Uterus (tissue), 3 donors: ENCODE measurements at regions not wholly inside any gene's neighbourhood (a gene's known extent, or its start where the extent isn't known, plus 50 kb on each side); places are given as distances from the start of the nearest gene placed in this dataset.

Experiments
- DNase-seq, 2 donors: peaks; one replicate each; pipeline ENCODE4 v3.0.0-alpha.2; 2019 to 2020
- H3K27ac ChIP-seq, 2 donors: fragments of 200-600 bp; sonication (generic); 1 replicate in 1 of 2; 2 replicates in 1 of 2; pipeline ENCODE4 v1.5.1; 2016 to 2018
- H3K27me3 ChIP-seq, 2 donors: fragments of 200-600 bp; sonication (generic); one replicate each; pipeline ENCODE4 v1.5.1; 2018 to 2019; ENCODE audit warnings: control low read depth in 1 of 2
- H3K36me3 ChIP-seq, 2 donors: fragments of 200-600 bp; sonication (generic); one replicate each; pipeline ENCODE4 v1.5.1; 2019; ENCODE audit warnings: control low read depth in 1 of 2
- H3K4me1 ChIP-seq, 2 donors: fragments of 200-600 bp; sonication (generic); one replicate each; pipeline ENCODE4 v1.5.1; 2018 to 2019; ENCODE audit warnings: control low read depth in 1 of 2
- H3K4me3 ChIP-seq, 2 donors: fragments of 200-600 bp; sonication (generic); 1 replicate in 1 of 2; 2 replicates in 1 of 2; pipeline ENCODE4 v1.5.1; 2018 to 2019; ENCODE audit warnings: mild to moderate bottlenecking in 1 of 2
- H3K9me3 ChIP-seq, 2 donors: fragments of 200-600 bp; sonication (generic); one replicate each; pipeline ENCODE4 v1.5.1; 2019; ENCODE audit warnings: control low read depth in 1 of 2
- CTCF ChIP-seq, 4 experiments: fragments of 200-600 bp in 2 of 4; fragments of 450-650 bp in 2 of 4; sonication (generic) in 2 of 4; IDR thresholded peaks; one replicate each; pipeline ENCODE4 v1.5.1; 2016 to 2019; ENCODE audit warnings: antibody characterized with exemption in 4 of 4, mild to moderate bottlenecking in 2 of 4, moderate library complexity in 1 of 4
- POLR2A ChIP-seq, 2 donors: fragments of 450-650 bp; IDR thresholded peaks; one replicate each; pipeline ENCODE4 v1.6.1; 2016; ENCODE audit warnings: antibody characterized with exemption in 2 of 2, mild to moderate bottlenecking in 1 of 2, moderate library complexity in 1 of 2
- intact Hi-C: fragments of 100-400 bp; cut with DNase I; formaldehyde crosslinking; loops from one replicate; pipeline ENCODE4 v1.15.1; 2023; ENCODE audit warnings: low total_unique reads
- donor health status: DM: yes; HTN: yes; CAD: no.

GRCh38 chr5:121171834-121172233 is 679.8 kb upstream of the FTMT start:
- Histone ChIP-seq H3K9me3 (no peaks in the 10 kb centered on the region), H3K4me3 (no peak overlapping the region), H3K36me3 (no peaks in the 10 kb centered on the region), H3K4me1 (no peaks in the 10 kb centered on the region), H3K27me3 (no peaks in the 10 kb centered on the region), H3K27ac (no peak overlapping the region)
- intact Hi-C loops: no loop called here
- no peak for TF ChIP-seq POLR2A (IDR thresholded peaks at IDR 0.05)
- TF ChIP-seq CTCF (IDR thresholded peaks at IDR 0.05): no peak
- DNase-seq: no peak

GRCh38 chr5:121174351-121174750 is 677.3 kb upstream of the FTMT start:
- no peaks in the 10 kb centered on the region for H3K4me1 ChIP-seq
- no peak for DNase-seq
- no peaks in the 10 kb centered on the region for H3K9me3 ChIP-seq
- H3K27me3 ChIP-seq: no peaks in the 10 kb centered on the region
- intact Hi-C loops: no loop called here
- TF ChIP-seq CTCF (IDR thresholded peaks at IDR 0.05) (no peak), POLR2A (IDR thresholded peaks at IDR 0.05) (no peak)
- no peak overlapping the region for H3K4me3 ChIP-seq
- no peaks in the 10 kb centered on the region for H3K36me3 ChIP-seq
- H3K27ac ChIP-seq: no peak overlapping the region

DNA sequence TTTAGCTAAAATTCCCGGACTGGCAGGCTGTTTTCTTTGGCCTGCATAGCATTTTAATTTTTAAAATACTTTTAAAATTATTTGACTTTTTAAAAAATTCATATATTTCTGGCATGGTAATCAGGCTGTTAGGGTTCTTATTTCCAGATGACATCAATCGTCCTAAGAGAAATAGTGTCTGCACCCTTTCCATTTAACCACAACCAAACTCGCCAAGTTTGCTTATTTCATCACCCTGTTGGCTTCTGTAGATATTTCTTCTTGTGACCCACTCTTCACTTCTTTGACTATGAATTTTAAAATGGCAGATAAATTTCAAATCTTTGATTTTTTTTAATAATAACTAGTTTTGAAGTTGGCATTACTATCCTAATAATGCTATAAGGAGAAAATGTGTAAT is 675.7 kb upstream of the FTMT start:
- no peak overlapping the region for H3K4me3 ChIP-seq
- no peak overlapping the region for H3K27ac ChIP-seq
- H3K27me3 ChIP-seq: no peaks in the 10 kb centered on the region
- TF ChIP-seq CTCF (IDR thresholded peaks at IDR 0.05) (no peak), POLR2A (IDR thresholded peaks at IDR 0.05) (no peak)
- DNase-seq: no peak
- intact Hi-C loops: no loop called here
- no peaks in the 10 kb centered on the region for H3K36me3 ChIP-seq
- H3K9me3 ChIP-seq: no peaks in the 10 kb centered on the region
- no peaks in the 10 kb centered on the region for H3K4me1 ChIP-seq

DNA sequence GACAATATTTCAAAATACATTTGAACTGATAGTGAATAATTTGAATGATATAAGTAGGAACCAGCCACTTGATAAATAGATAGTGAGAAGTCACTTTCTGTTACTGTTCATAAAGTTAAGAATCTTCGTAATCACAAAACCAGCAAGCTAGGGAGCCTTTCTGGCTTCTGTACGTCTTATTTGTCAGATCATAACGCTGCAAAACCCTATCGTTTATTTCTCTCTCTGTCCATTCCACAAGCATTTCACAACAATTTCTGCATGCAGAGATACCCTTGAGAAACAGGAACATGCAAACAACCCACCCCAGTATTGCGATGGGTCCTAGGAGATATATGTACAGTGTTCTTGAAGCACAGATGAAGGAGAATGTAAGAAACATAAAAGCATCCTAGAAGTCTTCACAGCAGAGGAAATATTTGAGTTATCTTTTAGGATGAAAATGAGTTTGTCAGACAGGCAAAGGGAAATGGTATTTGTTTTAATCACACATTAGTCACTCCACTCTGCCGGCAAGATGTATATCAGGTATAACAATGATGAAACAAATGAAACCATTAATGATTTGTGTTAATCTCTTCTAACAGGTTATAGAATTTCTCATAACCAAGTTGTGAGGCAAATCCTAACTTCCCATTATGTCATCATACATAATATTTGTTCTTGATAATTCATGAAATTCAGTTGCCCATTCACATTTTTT is 668.7 kb upstream of the FTMT start:
- no peaks in the 10 kb centered on the region for H3K4me1 ChIP-seq
- no peaks in the 10 kb centered on the region for H3K27me3 ChIP-seq
- TF ChIP-seq CTCF (IDR thresholded peaks at IDR 0.05) (no peak), POLR2A (IDR thresholded peaks at IDR 0.05) (no peak)
- no peak overlapping the region for H3K27ac ChIP-seq
- intact Hi-C loops: no loop called here
- H3K4me3 ChIP-seq: no peak overlapping the region
- H3K36me3 ChIP-seq: no peaks in the 10 kb centered on the region
- no peaks in the 10 kb centered on the region for H3K9me3 ChIP-seq
- no peak for DNase-seq

DNA sequence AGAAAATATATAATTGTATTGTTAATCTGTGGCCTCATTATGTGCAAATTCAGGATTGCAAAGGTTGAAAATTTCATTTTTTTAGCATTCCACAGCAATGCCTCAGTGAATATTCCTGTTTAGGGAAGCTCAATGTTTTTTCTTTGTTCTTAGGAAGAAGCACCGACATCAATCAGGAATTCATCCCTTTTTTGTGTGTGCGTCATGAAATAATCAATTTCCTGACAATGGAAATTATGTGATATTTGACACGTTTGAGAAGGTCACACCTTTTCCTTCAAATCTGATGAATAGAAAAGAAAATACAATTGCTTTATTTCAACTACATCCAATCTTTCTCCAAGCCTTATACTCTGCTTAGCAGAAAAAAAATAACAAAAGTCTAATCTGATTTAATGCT is 662.8 kb upstream of the FTMT start:
- H3K27me3 ChIP-seq: no peaks in the 10 kb centered on the region
- no peak overlapping the region for H3K4me3 ChIP-seq
- no peak overlapping the region for H3K27ac ChIP-seq
- DNase-seq: no peak
- no peak for TF ChIP-seq CTCF (IDR thresholded peaks at IDR 0.05)
- H3K9me3 ChIP-seq: no peaks in the 10 kb centered on the region
- intact Hi-C loops: no loop called here
- no peaks in the 10 kb centered on the region for H3K4me1 ChIP-seq
- no peaks in the 10 kb centered on the region for H3K36me3 ChIP-seq
